DMS79 (cell line): ENCODE measurements at regions not wholly inside any gene's neighbourhood (a gene's known extent, or its start where the extent isn't known, plus 50 kb on each side); places are given as distances from the start of the nearest gene placed in this dataset.

ENCODE experiments used
- DNase-seq: peaks from one replicate; lab custom pipeline; 2025; lab: John Stamatoyannopoulos, UW

GRCh38 chr17:65405563-65405962 is 155.9 kb downstream of the AXIN2 start:
- no peak for DNase-seq

- DNase-seq: no peak
Observed at GRCh38 chr17:65404761-65405160, 156.7 kb downstream of the AXIN2 start.

GRCh38 chr17:65403626-65404025 is 157.8 kb downstream of the AXIN2 start:
- DNase-seq: no peak

- DNase-seq: no peak
Observed at GRCh38 chr17:65402513-65403496, 158.6 kb downstream of the AXIN2 start.

GRCh38 chr17:65401561-65401960 is 159.9 kb downstream of the AXIN2 start:
- no peak for DNase-seq

GRCh38 chr17:65400701-65401100 is 160.7 kb downstream of the AXIN2 start:
- DNase-seq: no peak

- no peak for DNase-seq
Observed at GRCh38 chr17:65398040-65398787, 163.2 kb downstream of the AXIN2 start.

- no peak for DNase-seq
Observed at GRCh38 chr17:65395924-65396323, 165.5 kb downstream of the AXIN2 start.

- no peak for DNase-seq
Observed at GRCh38 chr17:65394811-65395472, 166.5 kb downstream of the AXIN2 start.

GRCh38 chr17:65393514-65393913 is 167.9 kb downstream of the AXIN2 start:
- no peak for DNase-seq

- no peak for DNase-seq
Observed at GRCh38 chr17:65389949-65390348, 171.5 kb downstream of the AXIN2 start.

- DNase-seq: no peak
Observed at GRCh38 chr17:65389426-65389825, 172.0 kb downstream of the AXIN2 start.

- no peak for DNase-seq
Observed at GRCh38 chr17:65388911-65389310, 172.5 kb downstream of the AXIN2 start.

- no peak for DNase-seq
Observed at GRCh38 chr17:65387322-65387721, 174.1 kb downstream of the AXIN2 start.

- DNase-seq: no peak
Observed at GRCh38 chr17:65385726-65386125, 175.7 kb downstream of the AXIN2 start.

- DNase-seq: no peak
Observed at GRCh38 chr17:65385071-65385470, 176.4 kb downstream of the AXIN2 start.

GRCh38 chr17:65381152-65381551 is 180.3 kb downstream of the AXIN2 start:
- no peak for DNase-seq

GRCh38 chr17:65374966-65375365 is 186.5 kb downstream of the AXIN2 start:
- no peak for DNase-seq

- DNase-seq: peak; percentile 47
Observed at GRCh38 chr17:65371702-65372101, 189.7 kb downstream of the AXIN2 start.

GRCh38 chr17:65370669-65371131 is 190.7 kb downstream of the AXIN2 start:
- DNase-seq: no peak

- DNase-seq: no peak
Observed at GRCh38 chr17:65368341-65368740, 193.1 kb downstream of the AXIN2 start.

- no peak for DNase-seq
Observed at GRCh38 chr17:65366102-65366844, 195.2 kb downstream of the AXIN2 start.
